Endodermal cell (in vitro differentiated cells): ENCODE measurements at regions not wholly inside any gene's neighbourhood (a gene's known extent, or its start where the extent isn't known, plus 50 kb on each side); places are given as distances from the start of the nearest gene placed in this dataset.

Experiments used
- DNase-seq: peaks from one replicate; pipeline ENCODE4 v3.0.0-alpha.2; 2017
- H3K27ac ChIP-seq: 2 replicates; pipeline ENCODE4 v1.5.1; 2013; ENCODE audit warnings: mild to moderate bottlenecking, low read depth, low read length, moderate library complexity
- H3K27me3 ChIP-seq: 2 replicates; pipeline ENCODE4 v1.6.1; 2013; ENCODE audit warnings: mild to moderate bottlenecking, low read length, moderate library complexity; ENCODE audit not compliant: insufficient read depth, control insufficient read depth, poor library complexity, severe bottlenecking
- H3K36me3 ChIP-seq: 2 replicates; pipeline ENCODE4 v1.7.0; 2013; ENCODE audit warnings: mild to moderate bottlenecking, low read length, moderate library complexity; ENCODE audit not compliant: control insufficient read depth, insufficient read depth
- H3K4me1 ChIP-seq: one replicate; pipeline ENCODE4 v1.7.0; 2013; ENCODE audit warnings: low read length; ENCODE audit not compliant: control insufficient read depth, insufficient read depth
- H3K4me3 ChIP-seq: 2 replicates; pipeline ENCODE4 v1.5.1; 2013; ENCODE audit warnings: mild to moderate bottlenecking, low read length, moderate library complexity
- H3K9ac ChIP-seq: 2 replicates; pipeline ENCODE4 v1.6.1; 2013; ENCODE audit warnings: mild to moderate bottlenecking, low read length, moderate library complexity; ENCODE audit not compliant: poor library complexity, severe bottlenecking; ENCODE audit errors: extremely low read depth
- H3K9me3 ChIP-seq: 2 replicates; pipeline ENCODE4 v1.6.1; 2013; ENCODE audit warnings: mild to moderate bottlenecking, low read length, moderate library complexity; ENCODE audit not compliant: control insufficient read depth
- H3K27ac Mint-ChIP-seq: 2 replicates; pipeline ENCODE4 v1.8.0; 2020; ENCODE audit warnings: mixed read lengths
- H3K27me3 Mint-ChIP-seq: 2 replicates; pipeline ENCODE4 v1.8.0; 2021; ENCODE audit warnings: mild to moderate bottlenecking, mixed read lengths; ENCODE audit not compliant: insufficient read depth
- H3K36me3 Mint-ChIP-seq: 2 replicates; pipeline ENCODE4 v1.8.0; 2020; ENCODE audit warnings: low read depth, mixed read lengths
- H3K4me1 Mint-ChIP-seq: 2 replicates; pipeline ENCODE4 v1.8.0; 2020; ENCODE audit warnings: mixed read lengths
- H3K4me3 Mint-ChIP-seq: 2 replicates; pipeline ENCODE4 v1.8.0; 2020; ENCODE audit warnings: mild to moderate bottlenecking, moderate library complexity, mixed read lengths
- H3K9me3 Mint-ChIP-seq: 2 replicates; pipeline ENCODE4 v1.8.0; 2020; ENCODE audit warnings: mild to moderate bottlenecking, mixed read lengths
- CTCF ChIP-seq: fragments of 200-600 bp; sonication (generic); conservative IDR thresholded peaks from 2 replicates; pipeline ENCODE4 v1.5.0; 2021; ENCODE audit warnings: antibody characterized with exemption, mild to moderate bottlenecking
- WGBS, 2 experiments: methylation state at CpG; one replicate each; pipeline versions ENCODE4 v1.1.5 to v1.1.7; 2013; ENCODE audit warnings: missing lambda C conversion rate in 2 of 2, mixed read lengths in 1 of 2; ENCODE audit not compliant: insufficient coverage in 1 of 2, insufficient read length in 1 of 2; 5-methylcytosine and 5-hydroxymethylcytosine counted together

GRCh38 chr20:11492846-11493245 lies 424.8 kb upstream of the BTBD3 start:
- Histone ChIP-seq H3K4me3 (no peak overlapping the region), H3K9ac (no peak overlapping the region), H3K36me3 (no peaks in the 10 kb centered on the region), H3K27ac (no peak overlapping the region), H3K9me3 (peaks cover 9% of the 10 kb centered on the region), H3K4me1 (peaks cover 4% of the 10 kb centered on the region), H3K27me3 (no peaks in the 10 kb centered on the region)
- TF ChIP-seq CTCF = no peak
- H3K27me3 Mint-ChIP-seq = peaks cover 1% of the 10 kb centered on the region
- peaks cover 12% of the 10 kb centered on the region for H3K4me1 Mint-ChIP-seq
- no peaks in the 10 kb centered on the region for H3K36me3 Mint-ChIP-seq
- peaks cover 7% of the 10 kb centered on the region for H3K9me3 Mint-ChIP-seq
- H3K4me3 Mint-ChIP-seq = no peak overlapping the region
- no peak overlapping the region for H3K27ac Mint-ChIP-seq
- DNase-seq = no peak

- H3K27ac ChIP-seq = no peak overlapping the region
- Mint-ChIP-seq H3K9me3 (peaks cover 3% of the 10 kb centered on the region), H3K27me3 (peaks cover 4% of the 10 kb centered on the region), H3K27ac (peak overlapping the region; percentile 57), H3K4me3 (no peak overlapping the region), H3K36me3 (no peaks in the 10 kb centered on the region), H3K4me1 (peaks cover 7% of the 10 kb centered on the region)
- no peaks in the 10 kb centered on the region for H3K27me3 ChIP-seq
- WGBS, 2 experiments = 55% methylated on average over 2 of the region's 2 CpGs; no CpG with 5 or more reads in 1 of the 2 experiments
- TF ChIP-seq CTCF = no peak
- H3K9ac ChIP-seq = no peak overlapping the region
- no peaks in the 10 kb centered on the region for H3K36me3 ChIP-seq
- peak; percentile 50 for DNase-seq
- H3K9me3 ChIP-seq = peaks cover 6% of the 10 kb centered on the region
- no peak overlapping the region for H3K4me3 ChIP-seq
- H3K4me1 ChIP-seq = peaks cover 4% of the 10 kb centered on the region
These were observed 421.3 kb upstream of the BTBD3 start for GRCh38 chr20:11496380-11496779.

- Mint-ChIP-seq H3K36me3 (no peaks in the 10 kb centered on the region), H3K4me1 (peaks cover 9% of the 10 kb centered on the region), H3K27ac (no peak overlapping the region), H3K9me3 (no peaks in the 10 kb centered on the region), H3K4me3 (no peak overlapping the region), H3K27me3 (peaks cover 4% of the 10 kb centered on the region)
- H3K9ac ChIP-seq = no peak overlapping the region
- DNase-seq = no peak
- no peaks in the 10 kb centered on the region for H3K9me3 ChIP-seq
- 94 to 100% methylated on average over 1 of the region's 1 CpG for WGBS, 2 experiments
- peaks cover 4% of the 10 kb centered on the region for H3K4me1 ChIP-seq
- no peak overlapping the region for H3K27ac ChIP-seq
- no peaks in the 10 kb centered on the region for H3K36me3 ChIP-seq
- TF ChIP-seq CTCF = peak; percentile 21
- H3K4me3 ChIP-seq = no peak overlapping the region
- no peaks in the 10 kb centered on the region for H3K27me3 ChIP-seq
These were observed 420.1 kb upstream of the BTBD3 start for GRCh38 chr20:11497545-11497944.
